GM20431 (cell line): ENCODE measurements at regions not wholly inside any gene's neighbourhood (a gene's known extent, or its start where the extent isn't known, plus 50 kb on each side); places are given as distances from the start of the nearest gene placed in this dataset.

Experiments
- in situ Hi-C: fragments of 300-500 bp; cut with MseI, MboI; formaldehyde crosslinking; loops from one replicate; pipeline ENCODE4 v1.15.0; 2020; ENCODE audit warnings: low sequenced_read_pairs; ENCODE audit not compliant: unreplicated experiment

GRCh38 chr17:33401249-33401648 is 108.2 kb upstream of the ASIC2 start:
- in situ Hi-C loops: no loop called here

- in situ Hi-C loops: no loop called here
These were observed 110.1 kb upstream of the ASIC2 start for GRCh38 chr17:33403194-33403593.

DNA sequence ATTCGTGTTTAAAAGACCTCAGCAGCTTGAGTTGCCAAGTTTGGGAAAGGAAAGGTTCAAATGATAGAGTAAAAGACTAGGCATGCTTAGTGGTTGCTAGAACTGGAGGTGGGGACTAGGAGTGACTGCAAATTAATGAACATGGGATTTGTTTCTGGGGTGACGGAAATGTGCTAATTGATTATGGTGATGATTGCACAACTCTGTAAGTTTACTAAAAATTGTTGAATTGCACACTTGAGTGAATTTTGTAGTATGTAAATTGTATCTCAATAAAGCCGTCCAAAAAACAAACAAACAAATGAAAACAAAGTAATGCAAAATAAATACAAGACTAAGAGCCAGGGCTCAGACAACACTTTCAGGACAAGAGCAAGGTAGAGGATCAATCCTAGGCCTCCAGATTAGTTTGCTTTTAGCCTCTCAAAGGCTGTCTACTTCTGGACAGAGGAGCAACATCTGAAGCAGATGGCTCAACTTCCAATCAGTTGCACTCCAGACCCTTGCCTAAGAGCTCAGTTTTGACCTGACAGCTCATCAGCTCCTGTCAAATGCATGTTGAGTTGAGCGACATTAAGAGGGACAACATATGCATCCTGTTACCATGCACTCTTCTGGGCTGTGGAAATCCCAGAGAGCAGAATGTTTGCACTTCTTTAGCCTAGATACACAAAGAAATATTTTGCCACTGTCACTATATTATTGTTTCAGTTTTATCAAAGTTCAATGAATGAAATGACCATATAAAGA is 111.2 kb upstream of the ASIC2 start:
- in situ Hi-C loops: no loop called here

GRCh38 chr17:33416131-33416530 is 123.0 kb upstream of the ASIC2 start:
- in situ Hi-C loops: no loop called here

- in situ Hi-C loops: no loop called here
These were observed 128.8 kb upstream of the ASIC2 start for GRCh38 chr17:33421933-33422332.

GRCh38 chr17:33433581-33433980 is 140.5 kb upstream of the ASIC2 start:
- in situ Hi-C loops: no loop called here

GRCh38 chr17:33434841-33435240 is 141.7 kb upstream of the ASIC2 start:
- in situ Hi-C loops: no loop called here

DNA sequence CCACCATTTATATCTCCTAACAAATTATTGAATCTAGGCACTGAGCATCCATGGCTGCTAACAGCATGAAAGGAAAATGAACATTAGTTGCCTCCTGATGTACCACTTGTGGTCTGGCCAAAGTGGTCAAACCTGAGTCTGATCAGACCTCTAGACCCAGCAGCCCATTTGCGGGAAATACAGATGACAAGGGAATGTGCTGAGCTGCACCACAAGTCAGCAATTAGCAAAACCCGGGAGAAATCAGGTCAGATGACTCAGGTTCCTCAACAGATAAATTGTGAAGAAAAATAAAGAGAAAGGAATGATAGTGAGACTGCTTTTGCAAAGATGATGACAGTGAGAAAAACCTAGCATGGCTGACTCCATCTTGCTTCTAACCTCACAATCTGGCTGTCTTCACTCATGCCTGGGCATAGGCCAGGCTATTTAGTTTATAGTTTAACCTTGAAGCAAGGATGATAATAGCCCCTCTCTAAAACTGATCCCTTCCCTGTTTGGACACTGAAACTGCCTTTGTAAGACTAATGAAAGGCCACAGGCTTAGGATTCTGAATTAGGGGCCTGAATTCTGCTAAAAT is 142.7 kb upstream of the ASIC2 start:
- in situ Hi-C loops: no loop called here

- in situ Hi-C loops: no loop called here
These were observed 143.2 kb upstream of the ASIC2 start for GRCh38 chr17:33436321-33436720.

DNA sequence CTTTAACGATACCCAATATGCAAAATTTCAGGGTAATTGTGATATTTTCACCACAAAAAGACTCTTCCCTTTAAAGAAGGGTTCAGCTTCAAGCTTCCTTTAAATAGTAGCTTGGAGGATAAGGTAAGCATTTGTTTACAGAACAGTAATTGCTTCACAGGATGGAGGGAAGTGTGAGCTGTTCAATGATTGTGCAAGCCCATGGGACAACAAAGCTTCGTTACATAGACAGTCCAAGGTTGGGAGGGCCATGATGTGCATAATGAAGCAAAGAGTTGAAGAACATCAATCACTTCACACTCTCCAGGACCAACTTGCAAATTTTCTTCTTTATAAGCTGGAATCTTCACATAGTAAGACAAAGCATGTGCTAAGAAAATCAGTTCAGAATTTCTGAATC is 145.0 kb upstream of the ASIC2 start:
- in situ Hi-C loops: no loop called here

DNA sequence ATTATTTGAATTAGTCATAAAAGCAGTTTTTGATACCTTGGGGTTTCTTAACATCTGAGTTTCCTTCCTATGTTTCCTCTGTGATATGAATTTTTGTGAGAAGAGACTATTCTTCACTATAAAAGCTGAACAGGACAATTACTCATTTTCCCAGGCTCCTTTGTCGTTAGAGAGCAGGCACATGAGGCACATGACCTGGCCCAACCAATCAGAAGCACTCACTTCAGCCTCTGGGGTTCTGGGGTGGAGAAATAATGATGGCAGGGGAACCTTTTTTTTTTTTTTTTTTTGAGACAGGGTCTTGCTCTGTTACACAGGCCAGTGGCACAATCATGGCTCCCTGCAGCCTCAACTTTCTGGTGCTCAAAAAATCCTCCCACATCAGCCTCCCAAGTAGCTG is 145.5 kb upstream of the ASIC2 start:
- in situ Hi-C loops: no loop called here

DNA sequence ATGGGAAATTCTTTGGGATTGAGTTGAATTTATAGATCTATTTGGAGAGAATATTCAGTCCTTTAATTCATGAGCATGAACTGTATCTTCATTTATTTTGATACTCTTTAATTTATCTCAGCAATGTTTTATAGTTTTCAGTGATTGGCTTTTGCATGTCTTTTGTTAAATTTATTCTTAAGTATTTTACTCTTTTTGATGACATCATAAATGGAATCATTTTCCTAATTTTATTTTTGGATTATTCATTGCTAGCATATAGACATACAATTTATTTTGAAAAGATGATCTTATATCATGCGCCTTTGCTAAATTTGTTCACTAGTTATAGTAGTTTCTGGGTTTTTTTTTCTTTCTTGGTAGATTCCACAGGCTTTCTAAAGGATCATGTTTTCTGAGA is 149.2 kb upstream of the ASIC2 start:
- in situ Hi-C loops: no loop called here

GRCh38 chr17:33444731-33445130 is 151.6 kb upstream of the ASIC2 start:
- in situ Hi-C loops: no loop called here

- in situ Hi-C loops: no loop called here
These were observed 154.0 kb upstream of the ASIC2 start for GRCh38 chr17:33447090-33447489.

DNA sequence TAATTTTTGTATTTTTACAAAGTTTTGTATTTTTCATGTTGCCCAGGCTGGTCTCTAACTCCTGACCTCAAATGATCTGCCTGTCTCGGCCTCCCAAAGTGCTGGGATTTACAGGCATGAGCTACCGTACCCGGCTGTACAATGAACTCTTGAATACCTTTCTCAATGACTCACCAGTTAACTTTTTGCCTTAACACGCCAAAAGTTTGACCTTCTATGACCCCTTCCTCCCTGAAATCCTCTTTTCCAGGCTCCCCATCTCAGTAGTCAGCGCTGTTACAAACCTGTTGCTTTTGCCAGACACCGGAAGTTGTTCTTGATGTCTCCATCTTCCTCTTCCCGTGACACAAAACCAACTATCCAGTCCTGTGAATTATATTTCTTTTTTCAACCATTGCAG is 158.1 kb upstream of the ASIC2 start:
- in situ Hi-C loops: no loop called here

DNA sequence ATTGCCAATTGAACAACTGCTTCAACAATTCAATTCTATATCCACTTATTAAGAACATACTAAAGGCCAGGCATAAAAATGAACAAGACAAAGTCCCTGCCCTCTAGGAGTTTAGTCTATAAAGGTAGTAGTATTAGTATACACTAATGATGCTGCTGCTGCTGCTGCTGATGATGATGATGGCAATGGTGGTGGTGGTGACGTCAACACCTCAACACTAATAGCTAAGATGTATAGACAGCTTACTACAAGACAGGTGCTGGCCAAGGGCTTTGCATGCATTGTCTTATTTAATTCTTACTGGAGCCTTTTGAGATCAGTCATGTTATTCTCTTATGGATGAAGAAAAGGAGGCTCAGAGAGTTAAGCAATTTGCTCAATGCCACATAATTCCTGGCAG is 164.4 kb upstream of the ASIC2 start:
- in situ Hi-C loops: no loop called here

DNA sequence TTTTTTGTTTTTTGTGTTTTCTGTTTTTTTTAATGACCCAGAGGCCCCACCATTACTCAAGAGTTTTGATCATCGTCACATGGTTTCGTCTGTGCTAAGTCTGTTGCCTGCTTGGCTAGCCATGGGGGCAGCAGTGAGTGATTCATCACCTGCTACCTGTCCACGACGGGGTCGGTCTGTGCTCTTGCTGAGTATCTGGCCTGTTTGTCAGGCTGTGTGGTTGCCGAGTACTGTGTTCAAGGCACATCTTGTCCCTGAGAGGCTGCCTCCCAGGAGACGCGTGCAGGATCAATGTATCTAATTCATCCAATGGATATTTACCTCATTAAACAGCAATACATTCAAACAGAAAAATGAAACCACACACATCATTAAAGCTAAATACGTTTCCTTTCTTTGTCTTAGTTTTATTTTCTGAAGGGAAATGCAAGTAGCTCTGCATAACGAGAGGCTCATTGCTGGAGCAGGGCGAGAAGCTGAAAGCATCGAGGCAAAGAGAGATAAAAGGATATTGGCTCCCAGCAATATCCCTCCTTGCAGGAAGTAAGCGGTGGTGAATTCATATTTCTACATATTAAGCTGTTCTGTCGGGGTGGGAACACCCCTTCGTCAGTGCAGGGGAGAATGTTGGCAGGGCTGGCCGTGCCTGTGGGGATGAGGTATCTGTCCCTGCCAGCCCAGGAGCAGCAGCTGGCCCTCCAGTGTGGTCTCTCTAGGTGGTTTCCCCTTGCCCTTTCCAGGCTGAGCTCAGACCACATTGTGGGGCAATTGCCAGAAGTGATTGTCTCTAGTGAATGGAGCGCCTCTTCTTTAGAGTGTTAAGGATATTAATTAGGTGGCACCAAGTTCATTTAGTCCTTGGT is 166.2 kb upstream of the ASIC2 start:
- in situ Hi-C loops: no loop called here

- in situ Hi-C loops: no loop called here
These were observed 167.8 kb upstream of the ASIC2 start for GRCh38 chr17:33460781-33461450.

DNA sequence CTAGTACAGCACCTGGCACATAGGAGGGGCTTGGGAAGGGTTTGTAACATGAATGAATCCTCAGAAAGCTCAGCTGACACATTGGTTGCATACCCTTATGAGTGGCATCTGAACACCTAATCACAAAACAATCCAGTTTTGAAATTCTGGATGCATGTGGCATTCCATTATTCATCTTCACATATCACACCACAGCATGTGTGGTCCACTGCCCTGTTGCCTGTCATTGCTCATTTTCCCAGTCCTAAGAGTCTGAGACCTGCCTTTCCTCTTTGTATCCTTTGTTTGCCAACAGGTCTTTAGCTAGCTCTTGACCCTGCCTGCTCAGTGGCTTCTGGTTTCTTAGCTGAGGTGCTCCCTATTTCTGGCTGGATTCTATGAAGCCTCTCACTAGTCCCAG is 170.8 kb upstream of the ASIC2 start:
- in situ Hi-C loops: no loop called here

- in situ Hi-C loops: no loop called here
These were observed 171.7 kb upstream of the ASIC2 start for GRCh38 chr17:33464669-33465280.
